PFSK-1 (cell line): ENCODE measurements at regions not wholly inside any gene's neighbourhood (a gene's known extent, or its start where the extent isn't known, plus 50 kb on each side); places are given as distances from the start of the nearest gene placed in this dataset.

Experiments
- POLR2AphosphoS5 ChIP-seq: IDR thresholded peaks from 2 replicates; pipeline ENCODE4 v1.6.1; 2012; ENCODE audit warnings: low read depth, mild to moderate bottlenecking, control low read depth, low read length, moderate library complexity
- SIN3A ChIP-seq: IDR thresholded peaks from 2 replicates; pipeline ENCODE4 v1.6.1; 2012; ENCODE audit warnings: mild to moderate bottlenecking, low read length, moderate library complexity, borderline replicate concordance; ENCODE audit not compliant: insufficient read depth
- TAF1 ChIP-seq: IDR thresholded peaks from 2 replicates; pipeline ENCODE4 v1.6.1; 2012; ENCODE audit warnings: low read length, control low read depth, borderline replicate concordance; ENCODE audit not compliant: insufficient read depth
- TF ChIP-seq, protein P1 (sequence below), 2 experiments: IDR thresholded peaks; 2 replicates each; pipeline versions ENCODE4 v1.6.1 to v1.8.0; 2011 to 2012; ENCODE audit warnings: low read depth in 2 of 2, low read length in 2 of 2, control low read depth in 1 of 2, inconsistent platforms in 1 of 2, mild to moderate bottlenecking in 1 of 2, moderate library complexity in 1 of 2; ENCODE audit not compliant: insufficient read depth in 1 of 2

DNA sequence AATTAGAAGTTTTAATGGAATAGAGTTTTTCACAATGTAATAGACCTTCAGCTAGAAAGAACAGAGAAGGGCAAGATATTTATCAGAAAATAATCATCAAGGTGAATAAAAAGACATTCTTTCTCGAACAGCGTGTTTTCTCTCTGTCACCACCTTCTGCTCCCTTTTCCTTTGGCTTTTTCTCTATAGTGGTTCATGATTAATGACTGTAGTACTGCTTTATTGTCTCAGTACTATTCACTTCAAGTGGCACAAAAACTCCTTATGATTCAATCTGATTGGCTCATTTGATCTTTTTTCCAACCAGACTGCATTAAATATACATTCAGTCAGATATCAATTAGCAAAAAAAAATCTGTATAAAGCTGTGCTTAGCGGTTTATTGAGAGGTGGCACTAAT lies 516.0 kb downstream of the OTOL1 start:
- TF ChIP-seq POLR2AphosphoS5 = no peak
- TF ChIP-seq, protein P1, sequence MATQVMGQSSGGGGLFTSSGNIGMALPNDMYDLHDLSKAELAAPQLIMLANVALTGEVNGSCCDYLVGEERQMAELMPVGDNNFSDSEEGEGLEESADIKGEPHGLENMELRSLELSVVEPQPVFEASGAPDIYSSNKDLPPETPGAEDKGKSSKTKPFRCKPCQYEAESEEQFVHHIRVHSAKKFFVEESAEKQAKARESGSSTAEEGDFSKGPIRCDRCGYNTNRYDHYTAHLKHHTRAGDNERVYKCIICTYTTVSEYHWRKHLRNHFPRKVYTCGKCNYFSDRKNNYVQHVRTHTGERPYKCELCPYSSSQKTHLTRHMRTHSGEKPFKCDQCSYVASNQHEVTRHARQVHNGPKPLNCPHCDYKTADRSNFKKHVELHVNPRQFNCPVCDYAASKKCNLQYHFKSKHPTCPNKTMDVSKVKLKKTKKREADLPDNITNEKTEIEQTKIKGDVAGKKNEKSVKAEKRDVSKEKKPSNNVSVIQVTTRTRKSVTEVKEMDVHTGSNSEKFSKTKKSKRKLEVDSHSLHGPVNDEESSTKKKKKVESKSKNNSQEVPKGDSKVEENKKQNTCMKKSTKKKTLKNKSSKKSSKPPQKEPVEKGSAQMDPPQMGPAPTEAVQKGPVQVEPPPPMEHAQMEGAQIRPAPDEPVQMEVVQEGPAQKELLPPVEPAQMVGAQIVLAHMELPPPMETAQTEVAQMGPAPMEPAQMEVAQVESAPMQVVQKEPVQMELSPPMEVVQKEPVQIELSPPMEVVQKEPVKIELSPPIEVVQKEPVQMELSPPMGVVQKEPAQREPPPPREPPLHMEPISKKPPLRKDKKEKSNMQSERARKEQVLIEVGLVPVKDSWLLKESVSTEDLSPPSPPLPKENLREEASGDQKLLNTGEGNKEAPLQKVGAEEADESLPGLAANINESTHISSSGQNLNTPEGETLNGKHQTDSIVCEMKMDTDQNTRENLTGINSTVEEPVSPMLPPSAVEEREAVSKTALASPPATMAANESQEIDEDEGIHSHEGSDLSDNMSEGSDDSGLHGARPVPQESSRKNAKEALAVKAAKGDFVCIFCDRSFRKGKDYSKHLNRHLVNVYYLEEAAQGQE (IDR thresholded peaks at IDR 0.05; ENCODE audit: insufficient read depth in 1 of 2, low read depth in 2 of 2, low read length in 2 of 2) = no peak
- TF ChIP-seq TAF1 = no peak
- no peak for TF ChIP-seq SIN3A
